Right cardiac atrium (tissue), 5 donors: ENCODE measurements at regions not wholly inside any gene's neighbourhood (a gene's known extent, or its start where the extent isn't known, plus 50 kb on each side); places are given as distances from the start of the nearest gene placed in this dataset.

Experiments used
- ATAC-seq, 2 donors: fragments of 200-7000 bp; cut with Tn5 transposase; one replicate each; pipeline versions ENCODE4 v1.8.0 to v1.9.1; 2020; ENCODE audit warnings: moderate library complexity in 2 of 2, mild to moderate bottlenecking in 1 of 2
- DNase-seq, 3 donors: peaks; one replicate each; pipeline ENCODE4 v3.0.0-alpha.2; 2020
- H3K27ac ChIP-seq: one replicate; pipeline ENCODE4 v1.5.1; 2013; ENCODE audit warnings: mild to moderate bottlenecking, low read length, control low read depth, moderate library complexity
- H3K27me3 ChIP-seq: one replicate; pipeline ENCODE4 v1.6.1; 2013; ENCODE audit not compliant: control insufficient read depth, insufficient read depth
- H3K4me1 ChIP-seq: one replicate; pipeline ENCODE4 v1.6.1; 2013; ENCODE audit warnings: low read length; ENCODE audit not compliant: control insufficient read depth, insufficient read depth
- H3K4me3 ChIP-seq: one replicate; pipeline ENCODE4 v1.5.1; 2013; ENCODE audit warnings: low read length, control low read depth
- H3K9me3 ChIP-seq: one replicate; pipeline ENCODE4 v1.6.1; 2013; ENCODE audit warnings: low read length; ENCODE audit not compliant: control insufficient read depth
- WGBS: extraction: QIAGEN DNeasy Blood & Tissue Kit; methylation state at CpG from one replicate; pipeline ENCODE4 v1.1.7; 2013; 5-methylcytosine and 5-hydroxymethylcytosine counted together
- intact Hi-C, 4 donors: fragments of 100-400 bp; cut with DNase I; formaldehyde crosslinking; loops; one replicate each; pipeline versions ENCODE4 v1.11.0 to v1.14.0; 2022 to 2023
- donor health status: healthy with polysubstance abuse.
- donor health status: DM: no; HTN: yes; CAD: no.
- donor health status: DM: no; HTN: no; CAD: no.
- donor health status: DM: no; HTN: yes; CAD: no; lungs with severe emphysema.
- donor health status: DM: yes; HTN: yes; CAD: no.

GRCh38 chr11:43545610-43546009 lies 134.9 kb upstream of the HSD17B12 start:
- no peaks in the 10 kb centered on the region for H3K9me3 ChIP-seq
- no peak overlapping the region for H3K27ac ChIP-seq
- H3K4me3 ChIP-seq = no peak overlapping the region
- ATAC-seq = no peak
- DNase-seq = no peak
- no peaks in the 10 kb centered on the region for H3K27me3 ChIP-seq
- no peaks in the 10 kb centered on the region for H3K4me1 ChIP-seq
- WGBS = 66% methylated on average over 1 of the region's 1 CpG
- intact Hi-C loops = no loop called here

- WGBS = 34% methylated on average over 27 of the region's 27 CpGs
- H3K9me3 ChIP-seq = no peaks in the 10 kb centered on the region
- no peak overlapping the region for H3K4me3 ChIP-seq
- DNase-seq (no peak), ATAC-seq (peak in 1 of 2 donors; percentile 10)
- no peaks in the 10 kb centered on the region for H3K27me3 ChIP-seq
- no peaks in the 10 kb centered on the region for H3K4me1 ChIP-seq
- intact Hi-C loops = no loop called here
- no peak overlapping the region for H3K27ac ChIP-seq
Measured at GRCh38 chr11:43546561-43547429, 133.7 kb upstream of the HSD17B12 start.

GRCh38 chr11:43547430-43547831 lies 133.1 kb upstream of the HSD17B12 start:
- peak in 1 of 3 donors; percentile 54 for DNase-seq
- Histone ChIP-seq H3K27ac (no peak overlapping the region), H3K4me3 (peak overlapping the region; percentile 11), H3K4me1 (no peaks in the 10 kb centered on the region), H3K9me3 (no peaks in the 10 kb centered on the region), H3K27me3 (no peaks in the 10 kb centered on the region)
- intact Hi-C loops = no loop called here
- peak; percentile 16 to 38 for ATAC-seq
- WGBS = 3% methylated on average over 33 of the region's 33 CpGs

- DNase-seq (peak; percentile 21 to 71 (median 71)), ATAC-seq (peak; percentile 53 to 62)
- Histone ChIP-seq H3K4me3 (peak overlapping the region; percentile 11), H3K4me1 (no peaks in the 10 kb centered on the region), H3K9me3 (no peaks in the 10 kb centered on the region), H3K27ac (no peak overlapping the region), H3K27me3 (no peaks in the 10 kb centered on the region)
- intact Hi-C loops = no loop called here
- WGBS = 22% methylated on average over 51 of the region's 51 CpGs
Measured at GRCh38 chr11:43547889-43548381, 132.6 kb upstream of the HSD17B12 start.

- intact Hi-C loops = no loop called here
- H3K27me3 ChIP-seq = no peaks in the 10 kb centered on the region
- no peak overlapping the region for H3K4me3 ChIP-seq
- no peaks in the 10 kb centered on the region for H3K4me1 ChIP-seq
- ATAC-seq (no peak), DNase-seq (no peak)
- H3K9me3 ChIP-seq = no peaks in the 10 kb centered on the region
- 84% methylated on average over 4 of the region's 4 CpGs for WGBS
- no peak overlapping the region for H3K27ac ChIP-seq
Measured at GRCh38 chr11:43548916-43549315, 131.6 kb upstream of the HSD17B12 start.

GRCh38 chr11:43549624-43550023 lies 130.9 kb upstream of the HSD17B12 start:
- Histone ChIP-seq H3K4me1 (no peaks in the 10 kb centered on the region), H3K9me3 (no peaks in the 10 kb centered on the region), H3K27ac (no peak overlapping the region), H3K27me3 (no peaks in the 10 kb centered on the region), H3K4me3 (no peak overlapping the region)
- no peak for ATAC-seq
- 64% methylated on average over 6 of the region's 6 CpGs for WGBS
- intact Hi-C loops = no loop called here
- no peak for DNase-seq

GRCh38 chr11:43550714-43551113 lies 129.8 kb upstream of the HSD17B12 start:
- Histone ChIP-seq H3K4me3 (no peak overlapping the region), H3K9me3 (no peaks in the 10 kb centered on the region), H3K4me1 (no peaks in the 10 kb centered on the region), H3K27me3 (no peaks in the 10 kb centered on the region), H3K27ac (no peak overlapping the region)
- ATAC-seq (no peak), DNase-seq (no peak)
- intact Hi-C loops = no loop called here
- 78% methylated on average over 4 of the region's 4 CpGs for WGBS

GRCh38 chr11:43554148-43554473 lies 126.4 kb upstream of the HSD17B12 start:
- peaks cover 3% of the 10 kb centered on the region for H3K4me1 ChIP-seq
- no peak overlapping the region for H3K4me3 ChIP-seq
- ATAC-seq (no peak), DNase-seq (no peak)
- intact Hi-C loops = no loop called here
- 36% methylated on average over 6 of the region's 6 CpGs for WGBS
- no peaks in the 10 kb centered on the region for H3K27me3 ChIP-seq
- no peak overlapping the region for H3K27ac ChIP-seq
- no peaks in the 10 kb centered on the region for H3K9me3 ChIP-seq

GRCh38 chr11:43555186-43555585 lies 125.4 kb upstream of the HSD17B12 start:
- no peak for ATAC-seq
- Histone ChIP-seq H3K27me3 (no peaks in the 10 kb centered on the region), H3K9me3 (no peaks in the 10 kb centered on the region), H3K27ac (no peak overlapping the region), H3K4me3 (peak overlapping the region; percentile 30), H3K4me1 (peaks cover 3% of the 10 kb centered on the region)
- DNase-seq = no peak
- intact Hi-C loops = no loop called here
- WGBS = 41% methylated on average over 3 of the region's 3 CpGs

- intact Hi-C loops = no loop called here
- H3K27ac ChIP-seq = no peak overlapping the region
- DNase-seq = peak in 1 of 3 donors; percentile 71
Measured at GRCh38 chr11:43555816-43556611, 124.5 kb upstream of the HSD17B12 start.

More at GRCh38 chr11:43555816-43556611, 124.5 kb upstream of the HSD17B12 start:
- peak; percentile 86 for ATAC-seq
- H3K27me3 ChIP-seq = no peaks in the 10 kb centered on the region
- H3K4me3 ChIP-seq = peak overlapping the region; percentile 30
- peaks cover 3% of the 10 kb centered on the region for H3K4me1 ChIP-seq
- no peaks in the 10 kb centered on the region for H3K9me3 ChIP-seq
- WGBS = 7% methylated on average over 14 of the region's 14 CpGs
